H1 (cell line): ENCODE measurements at regions not wholly inside any gene's neighbourhood (a gene's known extent, or its start where the extent isn't known, plus 50 kb on each side); places are given as distances from the start of the nearest gene placed in this dataset.

Source experiments
- CTCF ChIA-PET: fragments of 300-600 bp; sonication (Branson Sonifier 250); formaldehyde crosslinking; loops from one replicate; lab custom pipeline; 2021; ENCODE audit not compliant: partially characterized antibody; lab: Charles Lee
- POLR2A ChIA-PET: fragments of 300-600 bp; sonication (Branson Sonifier 250); formaldehyde crosslinking; loops from one replicate; lab custom pipeline; 2021; ENCODE audit warnings: inconsistent platforms; ENCODE audit not compliant: partially characterized antibody; lab: Charles Lee
- DNase-seq, 2 experiments: peaks; one replicate each; pipeline versions ENCODE4 v3.0.0 to v3.0.0-alpha.2; 2010 to 2022; ENCODE audit warnings: low spot score in 2 of 2, low read depth in 1 of 2, mixed read lengths in 1 of 2
- FAIRE-seq: peaks from 2 replicates; lab custom pipeline; 2011; peaks lifted over from hg19 to GRCh38; lab: Jason Lieb, UNC
- H2AFZ ChIP-seq: 2 replicates; pipeline ENCODE4 v1.8.1; 2012; ENCODE audit warnings: low read length, inconsistent platforms
- H2AK5ac ChIP-seq: 2 replicates; pipeline ENCODE4 v1.6.1; 2013; ENCODE audit warnings: low read depth, low read length
- H2BK120ac ChIP-seq: replicated peaks from 2 replicates; pipeline ENCODE3; 2013; ENCODE audit warnings: low read depth, low read length, inconsistent platforms
- H2BK12ac ChIP-seq: 2 replicates; pipeline ENCODE4 v1.6.1; 2013; ENCODE audit warnings: low read depth, low read length
- H2BK15ac ChIP-seq: 2 replicates; pipeline ENCODE4 v1.6.1; 2013; ENCODE audit warnings: low read length
- H2BK20ac ChIP-seq: 2 replicates; pipeline ENCODE4 v1.6.1; 2013; ENCODE audit warnings: low read length
- H2BK5ac ChIP-seq: 2 replicates; pipeline ENCODE4 v1.6.1; 2013; ENCODE audit warnings: low read depth, low read length
- H3K14ac ChIP-seq: 2 replicates; pipeline ENCODE4 v1.6.1; 2013; ENCODE audit warnings: inconsistent platforms; ENCODE audit not compliant: insufficient read length
- H3K18ac ChIP-seq: 2 replicates; pipeline ENCODE4 v1.6.1; 2013; ENCODE audit warnings: low read length; ENCODE audit errors: extremely low read depth
- H3K23ac ChIP-seq: 2 replicates; pipeline ENCODE4 v1.6.1; 2013; ENCODE audit warnings: inconsistent platforms; ENCODE audit not compliant: insufficient read length
- H3K23me2 ChIP-seq: 2 replicates; pipeline ENCODE4 v1.6.1; 2013; ENCODE audit warnings: low read depth, low read length
- H3K27ac ChIP-seq: 2 replicates; pipeline ENCODE4 v1.6.1; 2011; ENCODE audit warnings: low read depth, low read length, inconsistent platforms
- H3K27me3 ChIP-seq, 4 experiments: replicated peaks in 1 of 4; 1 replicate in 1 of 4; 2 replicates in 3 of 4; pipeline versions ENCODE4 v1.6.1 to v1.8.1; 2011 to 2013; ENCODE audit warnings: low read length in 3 of 4, mild to moderate bottlenecking in 3 of 4, inconsistent platforms in 2 of 4, mixed read lengths in 2 of 4, moderate library complexity in 1 of 4; ENCODE audit not compliant: control insufficient read depth in 3 of 4, insufficient read depth in 3 of 4; ENCODE audit errors: extremely low read depth in 1 of 4
- H3K36me3 ChIP-seq, 4 experiments: 2 replicates each; pipeline versions ENCODE4 v1.6.1 to v1.8.1; 2011 to 2013; ENCODE audit warnings: mild to moderate bottlenecking in 4 of 4, low read length in 3 of 4, moderate library complexity in 2 of 4, control low read depth in 1 of 4, inconsistent platforms in 1 of 4; ENCODE audit not compliant: insufficient read depth in 4 of 4, control insufficient read depth in 2 of 4
- H3K4ac ChIP-seq: replicated peaks from 2 replicates; pipeline ENCODE3; 2013; ENCODE audit warnings: low read length, low read depth, mixed read lengths, inconsistent platforms; ENCODE audit not compliant: insufficient read length
- H3K4me1 ChIP-seq, 4 experiments: replicated peaks in 1 of 4; 1 replicate in 1 of 4; 2 replicates in 3 of 4; pipeline versions ENCODE4 v1.6.1 to v1.8.1; 2011 to 2013; ENCODE audit warnings: low read length in 3 of 4, inconsistent platforms in 2 of 4, mixed read lengths in 1 of 4; ENCODE audit not compliant: insufficient read depth in 4 of 4, control insufficient read depth in 3 of 4
- H3K4me2 ChIP-seq, 2 experiments: 2 replicates each; pipeline versions ENCODE4 v1.6.1 to v1.8.1; 2011 to 2013; ENCODE audit warnings: low read depth in 2 of 2, low read length in 2 of 2, control low read depth in 1 of 2, inconsistent platforms in 1 of 2, mild to moderate bottlenecking in 1 of 2; ENCODE audit not compliant: insufficient read depth in 1 of 2
- H3K4me3 ChIP-seq, 4 experiments: fragments of 200-600, 300-600 bp in 1 of 4; sonication (generic), shearing (Covaris generic), sonication (Bioruptor Twin) in 1 of 4; 2 replicates each; pipeline versions ENCODE4 v1.5.1 to v1.8.1; 2011 to 2016; ENCODE audit warnings: low read length in 4 of 4, low read depth in 3 of 4, control low read depth in 2 of 4, inconsistent platforms in 2 of 4, mild to moderate bottlenecking in 2 of 4, mixed read lengths in 1 of 4, moderate library complexity in 1 of 4; ENCODE audit not compliant: insufficient read depth in 2 of 4; ENCODE audit errors: extremely low read depth in 1 of 4
- H3K56ac ChIP-seq: replicated peaks from 2 replicates; pipeline ENCODE3; 2013; ENCODE audit warnings: low read depth, mild to moderate bottlenecking, mixed read lengths, low read length, inconsistent platforms; ENCODE audit not compliant: insufficient read length
- H3K79me1 ChIP-seq: 2 replicates; pipeline ENCODE4 v1.6.1; 2013; ENCODE audit warnings: low read depth, low read length, control low read depth
- H3K79me2 ChIP-seq, 2 experiments: 2 replicates each; pipeline versions ENCODE4 v1.6.1 to v1.8.1; 2012 to 2013; ENCODE audit warnings: low read length in 2 of 2, mild to moderate bottlenecking in 2 of 2, inconsistent platforms in 1 of 2; ENCODE audit not compliant: insufficient read depth in 2 of 2, control insufficient read depth in 1 of 2
- H3K9ac ChIP-seq, 4 experiments: replicated peaks in 1 of 4; 1 replicate in 1 of 4; 2 replicates in 3 of 4; pipeline versions ENCODE4 v1.6.1 to v1.8.1; 2011 to 2013; ENCODE audit warnings: low read depth in 3 of 4, low read length in 3 of 4, control low read depth in 2 of 4, mild to moderate bottlenecking in 2 of 4, moderate library complexity in 2 of 4, inconsistent platforms in 1 of 4; ENCODE audit errors: extremely low read depth in 1 of 4
- H3K9me3 ChIP-seq, 2 experiments: 2 replicates each; pipeline versions ENCODE4 v1.6.1 to v1.8.1; 2012 to 2013; ENCODE audit warnings: mild to moderate bottlenecking in 2 of 2, moderate library complexity in 2 of 2, control low read depth in 1 of 2, inconsistent platforms in 1 of 2, low read depth in 1 of 2, low read length in 1 of 2, mixed read lengths in 1 of 2; ENCODE audit not compliant: insufficient read depth in 2 of 2
- H4K20me1 ChIP-seq, 2 experiments: replicated peaks in 1 of 2; 2 replicates each; pipeline versions ENCODE3 to v1.8.1; 2011 to 2013; ENCODE audit warnings: inconsistent platforms in 2 of 2, low read length in 2 of 2, mild to moderate bottlenecking in 1 of 2; ENCODE audit not compliant: insufficient read depth in 2 of 2, control insufficient read depth in 1 of 2
- H4K5ac ChIP-seq: 2 replicates; pipeline ENCODE4 v1.6.1; 2013; ENCODE audit warnings: low read length, low read depth, mixed read lengths, inconsistent platforms; ENCODE audit not compliant: insufficient read length
- H4K8ac ChIP-seq: 2 replicates; pipeline ENCODE4 v1.8.0; 2013; ENCODE audit warnings: mild to moderate bottlenecking, moderate library complexity, low read length, inconsistent platforms; ENCODE audit not compliant: insufficient read depth; ENCODE audit errors: extremely low read depth
- H4K91ac ChIP-seq: replicated peaks from 2 replicates; pipeline ENCODE3; 2013; ENCODE audit warnings: low read length, mixed read lengths, inconsistent platforms; ENCODE audit not compliant: insufficient read length
- BACH1 ChIP-seq: IDR thresholded peaks from 2 replicates; pipeline ENCODE4 v1.6.1; 2012; ENCODE audit warnings: low read length, improper control_type of control experiment
- BRCA1 ChIP-seq: IDR thresholded peaks from 2 replicates; pipeline ENCODE4 v1.6.1; 2012; ENCODE audit warnings: low read depth, low read length, improper control_type of control experiment
- CHD2 ChIP-seq: IDR thresholded peaks from 2 replicates; pipeline ENCODE4 v1.6.1; 2012; ENCODE audit warnings: low read length, improper control_type of control experiment
- NRF1 ChIP-seq: IDR thresholded peaks from 2 replicates; pipeline ENCODE4 v1.6.1; 2011; ENCODE audit warnings: mild to moderate bottlenecking, low read depth, low read length, improper control_type of control experiment
- RBBP5 ChIP-seq: IDR thresholded peaks from 2 replicates; pipeline ENCODE4 v1.7.1; 2012; ENCODE audit warnings: low read depth, mild to moderate bottlenecking, inconsistent platforms, low read length, moderate library complexity, borderline replicate concordance
- SIN3A ChIP-seq, 2 experiments: IDR thresholded peaks in 1 of 2; conservative IDR thresholded peaks in 1 of 2; 2 replicates each; pipeline ENCODE4 v1.6.1; 2011 to 2012; ENCODE audit warnings: low read length in 2 of 2, improper control_type of control experiment in 1 of 2, low read depth in 1 of 2, mild to moderate bottlenecking in 1 of 2
- SIRT6 ChIP-seq: IDR thresholded peaks from one replicate; pipeline ENCODE4 v1.7.1; 2012; ENCODE audit warnings: low read length, inconsistent platforms
- SP4 ChIP-seq: IDR thresholded peaks from 2 replicates; pipeline ENCODE4 v1.6.1; 2012; ENCODE audit warnings: low read length, inconsistent platforms
- WGBS, 2 experiments: shearing (Covaris generic) in 1 of 2; methylation state at CpG; one replicate each; pipeline versions ENCODE4 v1.1.6 to v1.1.7; 2013 to 2015; ENCODE audit warnings: low lambda C conversion rate in 2 of 2, mixed read lengths in 2 of 2, inconsistent platforms in 1 of 2, low coverage in 1 of 2, missing lambda C conversion rate in 1 of 2; ENCODE audit not compliant: insufficient replicate concordance in 2 of 2, insufficient coverage in 1 of 2, insufficient read length in 1 of 2; ENCODE audit errors: extremely low coverage in 1 of 2, missing lambda C conversion rate in 1 of 2; 5-methylcytosine and 5-hydroxymethylcytosine counted together
- TF ChIP-seq, protein P1 (sequence below): IDR thresholded peaks from 2 replicates; pipeline ENCODE4 v1.6.1; 2012; ENCODE audit warnings: low read length, inconsistent platforms

- no peak overlapping the region for H2AK5ac ChIP-seq
- no peaks in the 10 kb centered on the region for H3K23me2 ChIP-seq
- no peak overlapping the region for H2BK120ac ChIP-seq
- H3K23ac ChIP-seq, result no peak overlapping the region
- no peak overlapping the region for H2BK20ac ChIP-seq
- H3K36me3 ChIP-seq, result no peaks in the 10 kb centered on the region
- no peak overlapping the region for H2BK5ac ChIP-seq
- POLR2A ChIA-PET, result no interaction called here
- no peak overlapping the region for H3K4ac ChIP-seq
- no peak overlapping the region for H3K56ac ChIP-seq
- DNase-seq (no peak), FAIRE-seq (no peak)
- no peak overlapping the region for H3K4me3 ChIP-seq
- H4K20me1 ChIP-seq, result no peaks in the 10 kb centered on the region
- CTCF ChIA-PET, result no interaction called here
- no peak overlapping the region for H2BK15ac ChIP-seq
- TF ChIP-seq BACH1, result no peak
- no peak for TF ChIP-seq CHD2
- no peak for TF ChIP-seq NRF1
- TF ChIP-seq SIRT6, result no peak
- TF ChIP-seq, protein P1, sequence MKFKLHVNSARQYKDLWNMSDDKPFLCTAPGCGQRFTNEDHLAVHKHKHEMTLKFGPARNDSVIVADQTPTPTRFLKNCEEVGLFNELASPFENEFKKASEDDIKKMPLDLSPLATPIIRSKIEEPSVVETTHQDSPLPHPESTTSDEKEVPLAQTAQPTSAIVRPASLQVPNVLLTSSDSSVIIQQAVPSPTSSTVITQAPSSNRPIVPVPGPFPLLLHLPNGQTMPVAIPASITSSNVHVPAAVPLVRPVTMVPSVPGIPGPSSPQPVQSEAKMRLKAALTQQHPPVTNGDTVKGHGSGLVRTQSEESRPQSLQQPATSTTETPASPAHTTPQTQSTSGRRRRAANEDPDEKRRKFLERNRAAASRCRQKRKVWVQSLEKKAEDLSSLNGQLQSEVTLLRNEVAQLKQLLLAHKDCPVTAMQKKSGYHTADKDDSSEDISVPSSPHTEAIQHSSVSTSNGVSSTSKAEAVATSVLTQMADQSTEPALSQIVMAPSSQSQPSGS, result no peak
- no peak for TF ChIP-seq SP4
- TF ChIP-seq SIN3A (conservative IDR thresholded peaks at IDR 0.05 in 1 of 2, IDR thresholded peaks at IDR 0.05 in 1 of 2; ENCODE audit: low read depth in 1 of 2, low read length in 2 of 2), result no peak
- no peak for TF ChIP-seq BRCA1
- TF ChIP-seq RBBP5, result no peak
- H4K91ac ChIP-seq, result no peak overlapping the region
- no peak overlapping the region for H2AFZ ChIP-seq
- H3K4me1 ChIP-seq, result no peaks in the 10 kb centered on the region
- no peak overlapping the region for H2BK12ac ChIP-seq
- H3K27me3 ChIP-seq, result no peaks in the 10 kb centered on the region
- H3K9ac ChIP-seq, result no peak overlapping the region
- H3K4me2 ChIP-seq, result no peak overlapping the region
- H3K27ac ChIP-seq, result no peak overlapping the region
- no peak overlapping the region for H4K8ac ChIP-seq
- no peak overlapping the region for H3K14ac ChIP-seq
- 79% methylated on average over 1 of the region's 1 CpG; no CpG with 5 or more reads in 1 of the 2 experiments for WGBS, 2 experiments
- H3K79me2 ChIP-seq, result no peaks in the 10 kb centered on the region
- H4K5ac ChIP-seq, result no peak overlapping the region
- H3K79me1 ChIP-seq, result no peaks in the 10 kb centered on the region
- no peaks in the 10 kb centered on the region for H3K9me3 ChIP-seq
- no peak overlapping the region for H3K18ac ChIP-seq
These were observed 70.1 kb downstream of the HSPA13 start for GRCh38 chr21:14312871-14313270.
